Neuronal stem cell (in vitro differentiated cells): ENCODE measurements at regions not wholly inside any gene's neighbourhood (a gene's known extent, or its start where the extent isn't known, plus 50 kb on each side); places are given as distances from the start of the nearest gene placed in this dataset.
"Not testable (repeated sequence)": the region's sequence is repeated elsewhere in the genome, so short reads cannot be mapped to it uniquely, and the experiment has no call there.

Experiments used
- DNase-seq: peaks from one replicate; pipeline ENCODE4 v3.0.0-alpha.2; 2013; ENCODE audit warnings: low spot score
- H2AFZ ChIP-seq: one replicate; pipeline ENCODE4 v1.6.1; 2013; ENCODE audit warnings: mild to moderate bottlenecking, low read length, inconsistent platforms
- H2AK5ac ChIP-seq: 2 replicates; pipeline ENCODE4 v1.6.1; 2013; ENCODE audit warnings: low read depth, mild to moderate bottlenecking, inconsistent platforms, low read length, moderate library complexity, mixed read lengths
- H2BK120ac ChIP-seq: 2 replicates; pipeline ENCODE4 v1.6.1; 2013; ENCODE audit warnings: low read depth, mild to moderate bottlenecking, inconsistent platforms, low read length, moderate library complexity, mixed read lengths
- H2BK12ac ChIP-seq: one replicate; pipeline ENCODE4 v1.6.1; 2013; ENCODE audit warnings: low read length, inconsistent platforms
- H2BK15ac ChIP-seq: 2 replicates; pipeline ENCODE4 v1.6.1; 2013; ENCODE audit warnings: mild to moderate bottlenecking, low read length, inconsistent platforms, mixed read lengths
- H2BK5ac ChIP-seq: one replicate; pipeline ENCODE4 v1.6.1; 2013; ENCODE audit warnings: inconsistent platforms, mild to moderate bottlenecking, low read length, moderate library complexity
- H3K14ac ChIP-seq: one replicate; pipeline ENCODE4 v1.6.1; 2013; ENCODE audit warnings: low read length, inconsistent platforms
- H3K18ac ChIP-seq: 2 replicates; pipeline ENCODE4 v1.6.1; 2013; ENCODE audit warnings: low read length, inconsistent platforms
- H3K23ac ChIP-seq: 2 replicates; pipeline ENCODE4 v1.6.1; 2013; ENCODE audit warnings: low read depth, mild to moderate bottlenecking, mixed read lengths, low read length, inconsistent platforms; ENCODE audit not compliant: poor library complexity
- H3K27ac ChIP-seq: replicated peaks from 3 replicates; pipeline ENCODE4 v1.5.1; 2013; ENCODE audit warnings: low read length, inconsistent platforms
- H3K27me3 ChIP-seq, 3 experiments: 2 replicates each; pipeline ENCODE4 v1.6.1; 2013; ENCODE audit warnings: low read length in 3 of 3, mild to moderate bottlenecking in 2 of 3, inconsistent platforms in 1 of 3, low read depth in 1 of 3, mixed read lengths in 1 of 3, moderate library complexity in 1 of 3; ENCODE audit not compliant: control insufficient read depth in 3 of 3, insufficient read depth in 3 of 3
- H3K36me3 ChIP-seq, 2 donors: replicated peaks in 1 of 2; 2 replicates each; pipeline ENCODE4 v1.6.1; 2013; ENCODE audit warnings: low read length in 2 of 2; ENCODE audit not compliant: control insufficient read depth in 2 of 2, insufficient read depth in 2 of 2
- H3K4ac ChIP-seq: 2 replicates; pipeline ENCODE4 v1.6.1; 2013; ENCODE audit warnings: inconsistent platforms, mild to moderate bottlenecking, low read length, moderate library complexity
- H3K4me1 ChIP-seq, 2 donors: 1 replicate in 1 of 2; 2 replicates in 1 of 2; pipeline ENCODE4 v1.6.1; 2013; ENCODE audit warnings: low read length in 2 of 2, low read depth in 1 of 2; ENCODE audit not compliant: control insufficient read depth in 2 of 2, insufficient read depth in 1 of 2
- H3K4me2 ChIP-seq: one replicate; pipeline ENCODE4 v1.6.1; 2013; ENCODE audit warnings: mild to moderate bottlenecking, low read length, inconsistent platforms; ENCODE audit not compliant: insufficient read depth, poor library complexity, severe bottlenecking
- H3K4me3 ChIP-seq, 2 donors: 2 replicates each; pipeline ENCODE4 v1.5.1; 2013; ENCODE audit warnings: low read length in 2 of 2, mild to moderate bottlenecking in 2 of 2, inconsistent platforms in 1 of 2, moderate library complexity in 1 of 2
- H3K79me1 ChIP-seq: one replicate; pipeline ENCODE4 v1.6.1; 2013; ENCODE audit warnings: low read depth, mild to moderate bottlenecking, inconsistent platforms, low read length, moderate library complexity
- H3K9ac ChIP-seq: one replicate; pipeline ENCODE4 v1.6.1; 2013; ENCODE audit warnings: mild to moderate bottlenecking, low read depth, low read length, inconsistent platforms; ENCODE audit not compliant: poor library complexity
- H3K9me3 ChIP-seq, 2 donors: replicated peaks in 1 of 2; 2 replicates each; pipeline versions ENCODE3 to v1.6.1; 2013; ENCODE audit warnings: low read length in 2 of 2, mild to moderate bottlenecking in 2 of 2, inconsistent platforms in 1 of 2, low read depth in 1 of 2, mixed read lengths in 1 of 2, moderate library complexity in 1 of 2; ENCODE audit not compliant: control insufficient read depth in 2 of 2, insufficient read depth in 1 of 2
- H4K8ac ChIP-seq: one replicate; pipeline ENCODE4 v1.6.1; 2013; ENCODE audit warnings: low read depth, mild to moderate bottlenecking, inconsistent platforms, low read length, moderate library complexity
- H4K91ac ChIP-seq: one replicate; pipeline ENCODE4 v1.6.1; 2013; ENCODE audit warnings: low read length, low read depth, mild to moderate bottlenecking, inconsistent platforms; ENCODE audit not compliant: poor library complexity
- WGBS, 2 donors: extraction: QIAGEN DNeasy Blood & Tissue Kit; methylation state at CpG; one replicate each; pipeline ENCODE4 v1.1.7; 2013; ENCODE audit warnings: missing lambda C conversion rate in 2 of 2, mixed read lengths in 1 of 2; ENCODE audit not compliant: insufficient read length in 2 of 2, insufficient replicate concordance in 1 of 2; ENCODE audit errors: extremely low coverage in 2 of 2; 5-methylcytosine and 5-hydroxymethylcytosine counted together

GRCh38 chr2:212882626-212883025 lies 268.8 kb downstream of the IKZF2 start:
- H4K91ac ChIP-seq, result no peak overlapping the region
- no peak for DNase-seq
- H3K4me2 ChIP-seq, result no peak overlapping the region
- no peak overlapping the region for H3K14ac ChIP-seq
- no CpG with 5 or more reads among the region's 2 CpGs for WGBS, 2 donors
- H3K18ac ChIP-seq, result no peak overlapping the region
- no peak overlapping the region for H2BK15ac ChIP-seq
- H2AFZ ChIP-seq, result no peak overlapping the region
- H3K27me3 ChIP-seq, result no peaks in the 10 kb centered on the region
- H3K9me3 ChIP-seq, result no peaks in the 10 kb centered on the region
- no peak overlapping the region for H3K4me3 ChIP-seq
- no peak overlapping the region for H2BK5ac ChIP-seq
- no peaks in the 10 kb centered on the region for H3K36me3 ChIP-seq
- no peak overlapping the region for H4K8ac ChIP-seq
- H3K27ac ChIP-seq, result no peak overlapping the region
- H3K23ac ChIP-seq, result no peak overlapping the region
- H3K4ac ChIP-seq, result no peak overlapping the region
- H3K9ac ChIP-seq, result no peak overlapping the region
- no peak overlapping the region for H2BK120ac ChIP-seq
- H3K79me1 ChIP-seq, result no peaks in the 10 kb centered on the region
- H2AK5ac ChIP-seq, result no peak overlapping the region
- no peaks in the 10 kb centered on the region for H3K4me1 ChIP-seq
- no peak overlapping the region for H2BK12ac ChIP-seq

DNA sequence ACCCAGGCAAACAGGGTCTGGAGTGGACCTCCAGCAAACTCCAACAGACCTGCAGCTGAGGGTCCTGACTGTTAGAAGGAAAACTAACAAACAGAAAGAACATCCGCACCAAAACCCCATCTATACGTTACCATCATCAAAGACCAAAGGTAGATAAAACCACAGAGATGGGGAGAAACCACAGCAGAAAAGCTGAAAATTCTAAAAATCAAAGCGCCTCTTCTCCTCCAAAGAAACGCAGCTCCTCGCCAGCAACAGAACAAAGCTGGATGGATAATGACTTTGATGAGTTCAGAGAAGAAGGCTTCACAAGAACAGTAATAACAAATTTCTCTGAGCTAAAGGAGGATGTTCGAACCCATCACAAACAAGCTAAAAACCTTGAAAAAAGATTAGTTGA lies 274.9 kb downstream of the IKZF2 start:
- not testable (repeated sequence) for H2AK5ac ChIP-seq, H3K9me3 ChIP-seq, H3K36me3 ChIP-seq, H3K23ac ChIP-seq, DNase-seq, H3K4me3 ChIP-seq, H2AFZ ChIP-seq, H3K14ac ChIP-seq, H4K8ac ChIP-seq, H3K79me1 ChIP-seq, H2BK5ac ChIP-seq, H2BK120ac ChIP-seq, H3K27me3 ChIP-seq, H3K4ac ChIP-seq, H3K4me2 ChIP-seq, H2BK12ac ChIP-seq, H2BK15ac ChIP-seq, H3K18ac ChIP-seq, H3K4me1 ChIP-seq, H4K91ac ChIP-seq, H3K27ac ChIP-seq, H3K9ac ChIP-seq
- WGBS, 2 donors, result no CpG with 5 or more reads among the region's 6 CpGs

GRCh38 chr2:212875950-212876349 lies 275.5 kb downstream of the IKZF2 start:
- H2AFZ ChIP-seq, H3K9me3 ChIP-seq, H4K8ac ChIP-seq, H3K27ac ChIP-seq, H3K4me3 ChIP-seq, H3K79me1 ChIP-seq, H3K18ac ChIP-seq, H2BK120ac ChIP-seq, H3K9ac ChIP-seq, DNase-seq, H3K14ac ChIP-seq, H2AK5ac ChIP-seq, H2BK12ac ChIP-seq, H3K4me2 ChIP-seq, H3K4ac ChIP-seq, H2BK5ac ChIP-seq, H4K91ac ChIP-seq, H3K27me3 ChIP-seq, H3K23ac ChIP-seq, H3K36me3 ChIP-seq, H3K4me1 ChIP-seq, H2BK15ac ChIP-seq: not testable (repeated sequence)
- whole genome bisulfite sequencing, 2 donors, result no CpG with 5 or more reads among the region's 5 CpGs

DNA sequence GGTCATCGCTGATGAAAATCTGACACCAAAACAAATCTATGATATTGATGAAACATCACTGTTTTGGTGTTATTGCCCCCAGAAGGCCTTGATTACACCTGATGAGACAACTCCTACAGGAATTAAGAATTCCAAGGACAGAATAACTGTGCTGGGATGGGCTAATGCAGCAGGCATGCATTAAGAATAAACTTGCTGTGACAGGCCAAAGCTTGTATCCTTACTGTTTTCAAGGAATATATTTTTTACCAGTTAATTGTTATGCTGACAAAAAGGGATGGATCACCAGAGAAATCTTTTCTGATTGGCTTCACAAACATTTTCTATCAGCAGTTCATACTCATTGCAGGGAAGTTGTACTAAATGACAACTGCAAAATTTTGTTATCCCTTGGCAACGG lies 278.2 kb downstream of the IKZF2 start:
- Histone ChIP-seq H2BK120ac (no peak overlapping the region), H4K8ac (no peak overlapping the region), H2AFZ (no peak overlapping the region), H3K79me1 (no peaks in the 10 kb centered on the region), H3K36me3 (no peaks in the 10 kb centered on the region), H3K4me1 (no peaks in the 10 kb centered on the region), H3K27me3 (no peaks in the 10 kb centered on the region), H3K18ac (no peak overlapping the region), H3K27ac (no peak overlapping the region), H3K4me3 (no peak overlapping the region), H3K14ac (no peak overlapping the region), H2BK5ac (no peak overlapping the region), H2AK5ac (no peak overlapping the region), H3K9ac (no peak overlapping the region), H3K4me2 (no peak overlapping the region), H3K23ac (no peak overlapping the region), H3K4ac (no peak overlapping the region), H2BK15ac (no peak overlapping the region), H4K91ac (no peak overlapping the region), H2BK12ac (no peak overlapping the region), H3K9me3 (peaks cover 4 to 6% of the 10 kb centered on the region in 2 donors)
- no peak for DNase-seq
- no CpG with 5 or more reads among the region's 2 CpGs for WGBS, 2 donors
